ENCODE measurements at regions not wholly inside any gene's neighbourhood (a gene's known extent, or its start where the extent isn't known, plus 50 kb on each side); places are given as distances from the start of the nearest gene placed in this dataset.
A peak's percentile ranks its signal among the peaks of the same experiment; 100 is the strongest.

DNA sequence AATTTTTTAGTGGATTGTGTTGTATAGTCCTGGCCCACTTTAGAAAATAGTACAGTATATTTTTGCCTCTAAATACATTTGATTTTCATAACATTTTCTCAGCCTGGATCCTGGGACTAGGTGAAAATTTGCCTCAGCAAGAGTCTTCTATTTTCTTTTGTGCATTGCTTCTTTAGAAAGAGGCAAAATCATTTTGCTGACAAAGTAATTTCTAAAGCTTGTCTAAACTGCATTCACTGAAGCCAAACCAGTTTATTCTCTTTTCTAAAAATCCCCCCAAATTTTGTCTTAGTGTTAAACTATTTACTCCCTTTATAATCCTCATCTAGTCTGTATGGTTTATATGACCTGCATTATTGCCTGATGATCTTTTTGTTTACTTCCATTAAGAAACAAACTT, 326.3 kb downstream of the C4orf33 start:
- no peak for DNase-seq

GRCh38 chr4:129428454-129428853, 332.5 kb downstream of the C4orf33 start:
- no peak for DNase-seq

- no peak for DNase-seq
Measured at GRCh38 chr4:129429581-129430320, 333.8 kb downstream of the C4orf33 start.

DNA sequence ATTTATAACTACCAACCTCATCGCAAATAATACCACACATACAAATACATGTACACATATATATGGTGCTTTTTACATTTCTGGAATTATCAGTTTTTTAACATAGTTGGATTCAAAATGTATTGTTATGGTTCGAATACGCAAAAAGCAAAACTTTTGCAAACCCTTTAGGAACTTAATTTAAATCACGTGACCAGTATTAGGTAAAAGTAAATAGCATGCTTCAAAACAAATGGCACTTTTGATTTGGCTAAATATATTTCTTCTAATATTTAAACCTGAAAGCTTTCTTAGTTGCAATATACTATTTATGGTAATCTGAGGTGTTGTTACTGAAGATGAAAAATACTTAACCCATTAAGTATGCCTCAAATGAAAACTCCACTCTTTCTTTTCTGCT, 341.4 kb downstream of the C4orf33 start:
- DNase-seq, result no peak

DNA sequence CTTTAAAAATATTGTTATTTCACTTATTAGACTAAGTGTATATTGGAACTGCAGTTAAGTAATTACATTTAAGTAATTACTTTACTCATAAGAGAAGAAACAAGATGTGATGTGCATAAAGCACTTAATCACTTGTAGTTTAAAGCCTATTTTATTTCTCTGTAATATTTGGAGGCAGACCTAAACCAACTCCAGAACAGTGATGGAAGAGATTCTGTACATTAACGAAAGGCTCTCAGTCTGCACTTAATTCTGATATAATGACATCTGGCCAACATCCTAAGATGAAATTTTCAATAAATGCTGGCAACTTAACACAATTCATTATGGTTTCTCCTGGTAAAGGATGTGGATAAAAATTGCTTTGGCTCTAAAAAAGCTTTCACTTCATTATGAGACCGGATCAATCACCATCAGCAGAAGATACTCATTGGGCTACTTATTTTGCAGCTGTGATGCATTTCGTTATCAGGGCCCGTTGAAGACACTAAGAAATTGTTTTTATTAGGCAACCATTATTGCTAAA, 342.6 kb downstream of the C4orf33 start:
- no peak for DNase-seq

GRCh38 chr4:129446074-129446473, 350.1 kb downstream of the C4orf33 start:
- DNase-seq, result no peak

GRCh38 chr4:129453524-129454200, 357.7 kb downstream of the C4orf33 start:
- DNase-seq, result peak; percentile 16

DNA sequence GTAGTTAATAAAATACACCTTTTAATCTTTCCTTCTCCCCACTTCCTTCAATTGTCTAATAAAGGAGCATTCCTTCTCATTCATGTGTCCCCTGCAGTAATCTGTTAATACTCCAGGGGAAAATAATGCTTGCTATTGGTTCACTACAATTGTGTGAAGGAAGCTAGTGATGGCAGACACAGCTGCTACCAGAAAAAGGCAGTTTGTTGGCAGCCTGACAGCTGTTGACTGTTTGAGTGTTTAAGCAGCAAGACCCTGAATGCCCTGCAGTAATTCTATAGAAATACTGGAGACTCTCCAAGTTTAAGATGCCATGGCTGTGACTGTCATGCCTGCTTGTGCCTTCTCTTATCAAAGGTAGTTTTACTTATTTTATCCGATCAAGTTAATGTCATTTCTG, 359.5 kb downstream of the C4orf33 start:
- DNase-seq, result peak; percentile 67

DNA sequence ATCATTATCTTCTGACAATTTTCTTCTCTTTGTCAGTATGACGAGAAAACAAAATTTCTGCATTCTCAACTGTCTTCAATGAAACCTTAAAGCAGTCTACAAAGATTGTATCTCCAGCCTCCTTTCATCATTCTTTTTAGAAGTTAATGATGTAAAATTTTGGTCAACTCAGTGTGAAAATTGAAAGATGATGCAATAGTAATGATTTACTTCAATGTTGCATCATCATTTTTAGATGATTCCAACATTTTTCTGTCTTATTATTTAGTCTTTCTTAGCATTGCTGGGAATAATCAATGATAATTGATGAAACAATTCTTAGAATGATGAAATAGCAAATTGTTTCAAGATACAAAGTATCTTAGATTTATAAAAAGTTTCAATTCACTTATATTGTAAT, 372.7 kb downstream of the C4orf33 start:
- DNase-seq, result no peak

GRCh38 chr4:129474698-129475097, 378.7 kb downstream of the C4orf33 start:
- no peak for DNase-seq

GRCh38 chr4:129481107-129481506, 385.2 kb downstream of the C4orf33 start:
- DNase-seq, result no peak

DNA sequence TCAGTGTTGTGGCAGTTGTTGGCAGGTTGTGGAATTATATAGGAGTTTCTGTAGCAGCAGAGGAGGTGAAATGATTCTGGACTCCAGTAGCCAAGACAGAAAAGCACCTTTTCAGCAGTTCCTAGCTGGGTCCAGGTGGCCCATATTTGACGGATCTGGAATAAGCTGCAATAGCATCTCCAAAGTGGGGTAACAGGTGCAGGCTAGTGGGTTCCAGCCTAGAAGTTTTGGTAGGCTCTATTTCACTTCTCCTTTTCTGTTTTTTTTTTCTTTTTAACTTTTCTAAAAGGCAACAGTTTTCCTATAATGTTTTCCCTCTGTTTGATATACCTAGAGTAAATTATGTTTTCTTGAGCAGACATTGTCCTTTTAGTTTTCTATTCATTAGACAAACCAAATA, 392.5 kb downstream of the C4orf33 start:
- DNase-seq, result no peak

DNA sequence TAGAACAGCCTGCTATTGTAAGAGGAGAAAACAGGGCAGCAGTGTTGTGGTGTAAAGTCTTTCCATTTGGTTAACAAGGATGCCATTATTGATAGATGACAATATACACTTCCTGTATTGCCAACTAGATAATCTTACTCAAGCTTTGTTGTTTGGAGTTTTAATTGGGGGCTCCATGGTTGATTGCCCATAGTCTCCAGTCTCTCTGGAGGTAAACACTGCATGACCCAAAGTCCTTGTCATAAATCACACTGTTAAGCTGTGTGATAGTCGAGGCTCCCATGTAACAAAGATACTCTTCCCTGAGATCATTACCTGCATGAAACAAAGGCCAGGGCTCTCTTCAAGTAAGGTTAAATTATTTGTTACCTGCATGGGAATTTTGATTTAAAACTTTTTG, 394.6 kb downstream of the C4orf33 start:
- DNase-seq, result no peak

DNA sequence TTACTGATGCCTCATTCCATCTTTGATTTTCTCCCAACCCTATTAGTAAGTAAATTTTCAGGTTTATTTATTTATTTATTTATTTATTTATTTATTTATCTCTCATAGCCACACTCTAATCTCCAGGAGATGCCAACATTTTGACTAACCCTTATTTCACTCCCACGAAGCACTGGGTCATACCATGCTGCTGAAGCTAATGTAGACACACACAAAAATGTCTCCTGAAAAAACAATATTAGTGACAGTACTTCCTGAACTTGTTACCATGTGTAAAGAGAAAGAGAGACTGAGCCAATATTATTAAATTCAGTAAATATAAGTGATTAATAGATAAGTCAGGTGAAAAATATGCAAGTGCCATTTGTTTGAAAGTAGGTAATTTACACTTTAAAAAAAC, 402.7 kb downstream of the C4orf33 start:
- DNase-seq, result no peak

GRCh38 chr4:129514852-129515251, 418.9 kb downstream of the C4orf33 start:
- no peak for DNase-seq

DNA sequence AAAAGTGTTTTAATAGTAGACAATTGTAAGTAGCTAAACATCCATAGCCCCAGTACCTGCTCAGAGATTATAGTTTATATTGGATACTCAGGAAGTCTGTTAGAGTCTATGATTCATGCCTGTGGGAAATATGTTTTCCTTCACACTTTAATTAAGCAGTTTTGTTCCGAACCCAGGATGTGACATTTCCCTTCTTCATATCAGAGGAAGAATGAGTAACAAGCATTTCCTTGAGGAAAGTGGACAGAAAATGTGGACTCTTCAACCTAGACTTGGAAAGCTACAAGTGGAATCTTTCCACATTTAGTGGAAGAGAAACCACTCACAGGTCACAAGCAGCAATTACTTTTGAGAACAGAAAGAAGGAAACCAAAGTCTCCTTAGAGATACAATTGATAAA, 419.4 kb downstream of the C4orf33 start:
- no peak for DNase-seq

- no peak for DNase-seq
Measured at GRCh38 chr4:129526812-129527211, 430.9 kb downstream of the C4orf33 start.

- no peak for DNase-seq
Measured at GRCh38 chr4:129531253-129531652, 435.3 kb downstream of the C4orf33 start.

GRCh38 chr4:129532573-129532972, 436.6 kb downstream of the C4orf33 start:
- no peak for DNase-seq

DNA sequence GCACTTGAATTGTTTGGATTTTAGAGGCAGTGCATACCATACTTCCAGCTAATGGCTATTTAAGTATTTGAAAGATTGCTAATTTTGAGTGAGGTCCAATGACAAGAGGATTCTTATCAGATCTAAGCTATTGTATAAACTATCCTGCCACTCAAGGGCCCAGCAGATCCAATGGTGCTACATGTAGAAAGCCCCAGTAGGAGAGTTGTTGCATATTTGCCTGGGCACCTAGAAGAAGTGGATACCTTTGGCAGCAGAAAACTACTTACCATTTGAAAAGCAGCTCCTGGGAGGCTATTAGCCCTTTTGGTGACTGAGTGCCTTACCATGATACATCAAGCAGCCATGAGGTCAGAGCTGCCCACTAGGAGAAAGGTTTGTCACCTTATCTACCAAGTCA, 447.3 kb downstream of the C4orf33 start:
- no peak for DNase-seq

GRCh38 chr4:129545599-129546278, 449.8 kb downstream of the C4orf33 start:
- DNase-seq, result peak; percentile 34

DNA sequence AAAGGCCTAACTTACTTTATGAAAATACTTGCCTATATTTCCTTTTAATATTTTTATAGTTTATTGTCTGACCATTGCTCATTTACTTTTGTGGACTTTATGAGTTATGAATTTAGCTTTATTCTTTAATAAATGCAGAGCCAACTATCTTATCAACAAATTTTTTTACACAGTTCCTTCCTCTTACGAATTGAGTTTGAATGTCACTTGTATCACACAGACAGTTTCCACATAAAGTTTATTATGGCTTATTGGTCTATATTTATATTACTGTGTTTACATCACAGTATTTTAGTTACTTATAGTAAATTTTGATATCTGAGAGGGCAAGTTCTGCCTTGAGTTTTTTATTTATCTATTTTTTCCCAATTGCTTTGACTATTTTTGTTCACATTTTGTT, 450.6 kb downstream of the C4orf33 start:
- DNase-seq, result no peak

- no peak for DNase-seq
Measured at GRCh38 chr4:129550281-129550785, 454.4 kb downstream of the C4orf33 start.

- DNase-seq, result no peak
Measured at GRCh38 chr4:129561280-129561679, 465.3 kb downstream of the C4orf33 start.
